HTR-8/SVneo (cell line): ENCODE measurements at regions not wholly inside any gene's neighbourhood (a gene's known extent, or its start where the extent isn't known, plus 50 kb on each side); places are given as distances from the start of the nearest gene placed in this dataset.
"Not testable (repeated sequence)": the region's sequence is repeated elsewhere in the genome, so short reads cannot be mapped to it uniquely, and the experiment has no call there.

Experiments
- DNase-seq: peaks from one replicate; pipeline ENCODE4 v3.0.0; 2011; ENCODE audit warnings: low spot score, mixed read lengths; ENCODE audit not compliant: insufficient read length
- FAIRE-seq: peaks from 2 replicates; lab custom pipeline; 2011; peaks lifted over from hg19 to GRCh38; lab: Jason Lieb, UNC

GRCh38 chr14:85319998-85320630 lies 209.8 kb upstream of the FLRT2 start:
- no peak for DNase-seq
- no peak for FAIRE-seq

DNA sequence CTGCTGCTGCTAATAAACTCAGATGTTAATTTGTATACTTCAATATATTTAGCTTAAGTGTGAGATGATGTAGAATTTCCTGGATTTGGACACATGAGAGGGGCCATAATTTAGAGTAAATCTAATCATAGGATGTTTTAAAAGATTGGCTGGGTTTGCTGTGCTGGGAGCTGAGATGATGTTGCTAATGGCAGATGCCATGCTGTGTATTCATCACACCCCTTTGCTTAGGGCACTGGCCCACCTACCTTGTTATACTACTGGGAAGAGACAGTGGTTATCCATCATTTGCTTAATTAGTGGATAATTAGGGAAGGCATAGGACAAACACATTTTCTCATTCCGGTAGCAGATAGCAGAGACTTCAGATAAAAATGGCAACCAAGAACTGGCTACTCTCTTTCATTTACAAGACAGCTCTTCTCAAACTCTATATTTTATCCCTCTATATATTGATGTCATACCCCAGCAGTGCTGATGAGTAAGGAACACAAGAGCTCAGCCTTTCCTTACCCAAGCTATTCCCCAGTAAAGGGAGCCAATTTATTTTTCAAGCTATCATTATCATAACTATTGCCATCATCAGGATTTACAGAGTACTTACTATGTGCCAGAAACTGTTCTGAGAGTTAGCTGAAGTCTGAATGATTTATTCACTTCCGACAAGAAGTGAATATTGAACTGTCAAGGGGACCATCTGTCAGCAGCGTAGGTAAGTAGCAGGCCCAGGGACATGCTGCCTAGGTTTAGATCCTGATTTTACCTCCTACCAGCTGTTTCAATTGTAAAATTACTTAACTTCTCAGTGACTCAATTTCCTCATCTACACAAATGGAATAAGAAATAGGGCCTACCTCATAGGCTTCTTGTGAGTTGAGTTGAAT lies 204.6 kb upstream of the FLRT2 start:
- FAIRE-seq: no peak
- no peak for DNase-seq

DNA sequence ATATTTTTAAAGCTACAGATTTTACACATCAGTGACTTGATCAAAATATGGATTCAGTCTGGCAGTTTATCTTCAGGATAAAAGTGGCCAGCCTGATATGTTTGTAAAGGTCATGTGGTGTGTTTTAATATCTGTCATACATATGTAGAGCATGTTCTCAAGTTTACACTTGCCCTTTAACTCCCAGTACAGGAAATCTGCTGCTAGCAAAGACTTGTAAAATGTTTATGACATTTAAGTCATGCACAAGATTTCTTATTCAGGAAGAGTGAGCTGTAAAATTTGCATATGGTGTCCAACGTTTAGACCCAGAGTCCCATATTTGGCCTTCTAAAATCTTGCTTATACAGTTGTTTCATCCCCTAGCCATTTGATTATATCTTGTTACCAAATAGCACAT lies 197.5 kb upstream of the FLRT2 start:
- no peak for FAIRE-seq
- DNase-seq: no peak

DNA sequence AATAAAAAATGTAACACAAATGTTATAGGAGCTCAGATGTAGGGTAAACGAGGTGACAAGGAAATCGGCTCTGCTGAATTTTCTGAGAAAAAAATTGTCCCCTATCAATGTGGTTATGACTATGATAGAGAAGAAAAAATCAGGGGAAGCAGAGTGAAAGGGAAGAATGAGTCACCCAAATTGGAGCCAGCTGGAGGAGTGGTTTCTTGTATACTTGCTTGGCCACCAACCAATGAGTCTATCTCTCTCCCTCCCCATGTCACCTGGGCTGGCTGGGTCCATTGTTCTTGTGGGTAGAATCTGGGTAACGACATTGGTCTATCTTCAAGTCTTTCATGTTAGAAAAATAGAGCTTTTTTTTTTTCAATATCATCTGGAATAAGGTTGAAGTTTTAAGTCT lies 196.6 kb upstream of the FLRT2 start:
- DNase-seq (no peak), FAIRE-seq (no peak)

GRCh38 chr14:85333841-85334240 lies 196.1 kb upstream of the FLRT2 start:
- DNase-seq: no peak
- FAIRE-seq: no peak

DNA sequence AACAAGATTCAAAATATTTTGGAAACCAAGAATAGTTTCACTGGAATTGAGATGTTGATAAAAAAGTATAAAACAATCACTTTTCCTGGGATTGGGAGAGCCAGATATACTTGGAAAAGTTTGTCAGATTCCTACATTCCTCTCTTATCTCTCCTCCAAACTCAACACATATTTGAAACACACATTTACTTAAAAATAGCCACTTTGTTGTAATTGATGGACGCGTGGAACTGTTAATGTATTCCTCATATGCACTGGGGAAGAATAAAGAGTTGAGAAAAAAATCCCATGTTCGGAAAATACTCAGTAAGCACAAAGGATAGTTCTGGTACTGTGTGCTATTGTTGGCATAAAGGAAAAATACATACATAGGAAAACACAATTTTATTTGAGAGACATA lies 195.6 kb upstream of the FLRT2 start:
- DNase-seq (no peak), FAIRE-seq (no peak)

DNA sequence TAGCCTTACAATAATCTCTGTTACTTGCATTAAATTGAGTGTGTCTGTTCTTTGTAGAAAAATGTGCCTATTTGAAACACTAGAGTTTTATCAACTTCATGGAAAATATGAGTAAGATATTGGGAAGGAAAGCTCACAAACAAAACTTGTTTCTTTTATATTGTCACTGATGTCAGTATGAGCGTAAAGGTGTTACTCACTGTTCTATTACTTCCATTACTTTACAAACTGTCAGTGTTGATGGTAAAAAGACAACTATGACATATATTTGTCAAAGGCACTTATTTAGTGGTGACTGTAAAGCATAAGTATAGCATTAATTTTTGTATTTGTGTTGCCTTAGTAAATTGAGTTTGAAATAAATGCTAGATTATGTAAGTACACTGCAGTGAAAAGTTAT lies 193.7 kb upstream of the FLRT2 start:
- FAIRE-seq (no peak), DNase-seq (no peak)

GRCh38 chr14:85336817-85337216 lies 193.1 kb upstream of the FLRT2 start:
- peak; percentile 38 for FAIRE-seq

DNA sequence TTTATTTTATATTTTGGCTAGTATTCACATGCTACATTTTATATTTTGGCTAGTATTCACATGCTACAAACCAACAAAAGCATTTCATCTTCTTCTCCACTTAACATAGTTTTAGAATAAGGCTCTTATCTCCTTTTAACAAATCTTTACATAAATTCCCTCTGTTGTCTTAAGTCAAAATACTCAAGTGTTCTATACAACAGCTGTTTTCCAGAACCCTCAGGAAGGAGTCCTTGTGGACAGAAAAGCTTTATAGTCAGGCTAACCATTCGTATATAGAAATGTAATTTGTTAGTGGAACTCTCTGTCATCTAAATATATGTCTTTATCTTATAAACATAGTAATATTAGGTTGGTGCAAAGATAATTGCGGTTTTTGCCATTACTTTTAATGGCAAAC lies 191.0 kb upstream of the FLRT2 start:
- no peak for FAIRE-seq
- no peak for DNase-seq

More at GRCh38 chr14:85336817-85337216, 193.1 kb upstream of the FLRT2 start:
- DNase-seq: no peak

GRCh38 chr14:85342858-85343607 lies 186.9 kb upstream of the FLRT2 start:
- DNase-seq (no peak), FAIRE-seq (no peak)

- no peak for FAIRE-seq
- DNase-seq: no peak
These were observed 185.8 kb upstream of the FLRT2 start for GRCh38 chr14:85344171-85344570.

- DNase-seq (no peak), FAIRE-seq (no peak)
These were observed 184.9 kb upstream of the FLRT2 start for GRCh38 chr14:85344847-85345570.

DNA sequence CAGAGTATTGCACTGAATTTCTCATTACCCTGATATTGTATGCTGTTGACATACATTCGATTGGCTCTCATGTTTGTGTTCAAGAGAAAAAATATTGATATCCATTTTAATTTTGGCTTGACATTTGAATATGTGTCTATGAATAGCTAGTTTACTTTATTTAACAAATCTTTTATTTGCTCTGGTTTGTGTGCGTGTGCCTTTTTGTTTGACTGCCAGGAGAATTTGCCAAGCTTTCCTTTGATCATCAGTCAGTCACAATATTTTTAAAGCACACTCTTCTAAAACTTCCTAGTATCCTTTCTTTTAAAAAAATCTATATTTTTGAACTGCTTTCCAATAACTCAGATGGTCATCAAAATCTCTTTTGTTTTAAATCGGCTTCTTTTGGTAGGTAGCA lies 179.3 kb upstream of the FLRT2 start:
- DNase-seq (no peak), FAIRE-seq (no peak)

GRCh38 chr14:85352588-85352987 lies 177.4 kb upstream of the FLRT2 start:
- not testable (repeated sequence) for DNase-seq, FAIRE-seq

- FAIRE-seq (no peak), DNase-seq (no peak)
These were observed 172.8 kb upstream of the FLRT2 start for GRCh38 chr14:85357120-85357519.

GRCh38 chr14:85358136-85358785 lies 171.7 kb upstream of the FLRT2 start:
- DNase-seq: no peak
- FAIRE-seq: no peak

GRCh38 chr14:85359505-85359904 lies 170.4 kb upstream of the FLRT2 start:
- FAIRE-seq (no peak), DNase-seq (no peak)

- DNase-seq: no peak
- no peak for FAIRE-seq
These were observed 166.6 kb upstream of the FLRT2 start for GRCh38 chr14:85363358-85363757.

DNA sequence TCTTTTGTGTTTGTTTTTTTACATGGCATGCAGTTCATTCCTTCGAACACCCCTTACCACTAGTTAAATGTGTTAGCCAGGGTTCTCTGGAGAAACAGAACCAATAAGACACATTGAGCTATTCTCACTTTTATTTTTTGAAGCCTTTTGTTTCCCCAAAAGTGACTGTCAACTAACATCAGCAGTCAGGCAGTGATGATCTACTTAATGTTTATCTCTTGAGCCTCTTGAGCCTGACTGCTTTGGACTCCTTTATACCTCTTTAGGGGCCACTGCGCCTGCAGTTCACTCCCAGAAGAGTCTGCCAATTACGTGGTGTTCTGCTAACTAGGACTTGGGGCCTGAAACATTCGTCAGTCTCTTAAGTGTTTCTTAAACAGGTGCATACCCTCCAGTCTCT lies 163.7 kb upstream of the FLRT2 start:
- DNase-seq: no peak
- no peak for FAIRE-seq

DNA sequence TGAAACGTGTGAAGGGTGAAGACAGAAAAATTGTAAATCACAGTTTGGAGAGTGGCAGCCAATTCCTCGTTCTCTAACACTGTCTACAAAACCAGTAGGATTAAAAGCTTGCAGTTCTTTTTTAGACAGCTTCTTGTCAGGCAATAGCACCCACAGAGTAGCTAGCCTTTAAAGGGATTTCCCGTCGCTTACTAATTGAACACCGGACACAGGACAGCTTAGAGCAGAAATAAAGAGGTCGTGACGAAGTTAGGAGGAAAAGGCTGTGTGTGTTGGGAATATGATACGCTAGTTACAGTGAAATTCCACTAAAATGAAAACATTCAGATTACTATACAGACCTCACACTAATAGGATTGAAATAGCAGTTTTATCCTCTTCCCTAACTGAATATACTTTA lies 149.1 kb upstream of the FLRT2 start:
- FAIRE-seq (no peak), DNase-seq (no peak)
